Stomach (tissue), 4 donors: ENCODE measurements at regions not wholly inside any gene's neighbourhood (a gene's known extent, or its start where the extent isn't known, plus 50 kb on each side); places are given as distances from the start of the nearest gene placed in this dataset.

Experiments used
- CTCF ChIP-seq, 7 experiments: fragments of 450-650 bp in 4 of 7; fragments of 200-600 bp in 3 of 7; sonication (generic) in 3 of 7; IDR thresholded peaks; one replicate each; pipeline ENCODE4 v1.5.1; 2016 to 2019; ENCODE audit warnings: antibody characterized with exemption in 7 of 7, control low read depth in 2 of 7, mild to moderate bottlenecking in 1 of 7
- EP300 ChIP-seq: sonication (generic); formaldehyde crosslinking; IDR thresholded peaks from one replicate; pipeline ENCODE4 v1.6.1; 2017; ENCODE audit warnings: antibody characterized with exemption
- POLR2A ChIP-seq, 4 donors: fragments of 450-650 bp; IDR thresholded peaks; one replicate each; pipeline ENCODE4 v1.6.1; 2016; ENCODE audit warnings: antibody characterized with exemption in 4 of 4, control low read depth in 2 of 4, mild to moderate bottlenecking in 1 of 4, moderate library complexity in 1 of 4
- POLR2AphosphoS5 ChIP-seq, 3 donors: sonication (generic); formaldehyde crosslinking; IDR thresholded peaks; one replicate each; pipeline ENCODE4 v1.6.1; 2016; ENCODE audit warnings: antibody characterized with exemption in 3 of 3

GRCh38 chr17:72215490-72215889, 94.7 kb downstream of the SOX9 start:
- no peak for TF ChIP-seq CTCF (IDR thresholded peaks at IDR 0.05)
- no peak for TF ChIP-seq POLR2A (IDR thresholded peaks at IDR 0.05)
- TF ChIP-seq EP300, result no peak
- no peak for TF ChIP-seq POLR2AphosphoS5 (IDR thresholded peaks at IDR 0.05)
